Type B pancreatic cell (in vitro differentiated cells): ENCODE measurements at regions not wholly inside any gene's neighbourhood (a gene's known extent, or its start where the extent isn't known, plus 50 kb on each side); places are given as distances from the start of the nearest gene placed in this dataset.

ENCODE experiments used
- DNase-seq: peaks from one replicate; pipeline ENCODE4 v3.0.0; 2021; ENCODE audit warnings: mixed read lengths; ENCODE audit not compliant: unreplicated experiment; ENCODE audit errors: extremely low spot score
- H3K27ac Mint-ChIP-seq: 2 replicates; pipeline ENCODE4 v1.8.0; 2021; ENCODE audit warnings: mild to moderate bottlenecking, mixed read lengths
- H3K27me3 Mint-ChIP-seq: 2 replicates; pipeline ENCODE4 v1.8.0; 2021; ENCODE audit warnings: mixed read lengths
- H3K36me3 Mint-ChIP-seq: 2 replicates; pipeline ENCODE4 v1.8.0; 2021; ENCODE audit warnings: mixed read lengths
- H3K4me1 Mint-ChIP-seq: one replicate; pipeline ENCODE4 v1.8.0; 2021; ENCODE audit warnings: mixed read lengths; ENCODE audit not compliant: unreplicated experiment
- H3K4me3 Mint-ChIP-seq: 2 replicates; pipeline ENCODE4 v1.8.0; 2021; ENCODE audit warnings: mild to moderate bottlenecking, mixed read lengths
- H3K9me3 Mint-ChIP-seq: 2 replicates; pipeline ENCODE4 v1.8.0; 2021; ENCODE audit warnings: mixed read lengths
- CTCF ChIP-seq: fragments of 200-600 bp; sonication (generic); conservative IDR thresholded peaks from 2 replicates; pipeline ENCODE4 v1.5.0; 2021; ENCODE audit warnings: antibody characterized with exemption, mild to moderate bottlenecking

DNA sequence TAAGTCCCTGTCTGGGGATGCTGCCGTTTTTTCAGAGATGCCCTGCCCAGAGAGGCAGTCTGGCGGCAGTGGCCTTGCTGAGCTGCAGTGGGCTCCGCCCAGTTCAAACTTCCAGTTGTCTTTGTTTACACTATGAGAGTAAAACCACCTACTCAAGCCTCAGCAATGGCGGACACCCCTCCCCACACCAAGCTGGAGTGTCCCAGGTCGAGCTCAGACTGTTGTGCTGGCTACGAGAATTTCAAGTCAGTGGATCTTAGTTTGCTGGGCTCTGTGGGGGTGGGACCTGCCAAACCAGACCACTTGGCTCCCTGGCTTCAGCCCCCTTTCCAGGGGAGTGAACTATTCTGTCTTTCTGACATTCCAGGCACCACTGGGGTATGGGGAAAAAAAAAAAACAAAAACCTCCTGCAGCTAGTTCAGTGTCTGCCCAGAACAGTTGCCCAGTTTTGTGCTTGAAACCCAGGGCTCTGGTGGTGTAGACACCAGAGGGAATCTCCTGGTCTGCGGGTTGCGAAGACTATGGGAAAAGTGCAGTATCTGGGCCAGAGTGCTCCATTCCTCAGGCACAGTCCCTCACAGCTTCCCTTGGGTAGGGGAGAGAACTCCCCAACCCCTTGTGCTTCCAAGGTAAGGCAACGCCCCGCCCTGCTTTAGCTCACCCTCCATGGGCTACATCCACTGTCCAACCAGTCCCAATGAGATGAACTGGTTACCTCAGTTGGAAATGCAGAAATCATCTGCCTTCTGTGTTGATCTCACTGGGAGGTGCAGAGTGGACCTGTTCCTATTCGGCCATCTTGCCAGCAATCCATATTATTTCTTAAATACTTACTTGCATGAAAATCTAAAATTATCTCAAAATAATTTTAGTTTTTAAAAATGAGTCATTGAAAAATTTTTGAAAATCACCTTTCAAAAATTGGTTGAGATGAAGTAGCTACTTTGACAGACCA is 338.0 kb downstream of the OSR1 start:
- DNase-seq: no peak
- Mint-ChIP-seq H3K4me3 (no peak overlapping the region), H3K36me3 (no peaks in the 10 kb centered on the region), H3K27ac (no peak overlapping the region), H3K9me3 (peaks cover 19% of the 10 kb centered on the region), H3K4me1 (peaks cover 12% of the 10 kb centered on the region), H3K27me3 (no peaks in the 10 kb centered on the region)
- TF ChIP-seq CTCF: no peak

DNA sequence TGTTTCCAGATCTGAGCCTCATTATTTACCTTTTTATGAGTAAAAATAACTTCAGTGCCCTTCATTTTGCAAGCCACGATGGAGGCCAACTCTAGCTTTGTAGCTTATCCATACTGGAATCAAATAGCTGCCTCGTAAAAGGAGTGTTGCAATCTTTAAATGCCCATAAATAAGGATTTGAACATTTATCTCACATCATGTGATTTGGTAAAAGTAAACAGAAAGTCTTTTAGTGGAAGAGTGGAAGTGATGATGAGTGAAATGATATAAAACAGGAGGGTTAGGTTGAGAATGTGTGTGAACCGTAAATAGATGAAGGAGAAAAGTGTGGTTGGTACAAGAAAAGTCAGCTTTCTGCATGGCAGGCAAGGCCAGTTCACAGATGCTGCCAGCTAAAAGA is 348.9 kb downstream of the OSR1 start:
- no peaks in the 10 kb centered on the region for H3K4me1 Mint-ChIP-seq
- H3K9me3 Mint-ChIP-seq: peaks cover 11% of the 10 kb centered on the region
- TF ChIP-seq CTCF: no peak
- H3K27me3 Mint-ChIP-seq: no peaks in the 10 kb centered on the region
- no peak overlapping the region for H3K4me3 Mint-ChIP-seq
- no peaks in the 10 kb centered on the region for H3K36me3 Mint-ChIP-seq
- H3K27ac Mint-ChIP-seq: no peak overlapping the region
- DNase-seq: no peak

DNA sequence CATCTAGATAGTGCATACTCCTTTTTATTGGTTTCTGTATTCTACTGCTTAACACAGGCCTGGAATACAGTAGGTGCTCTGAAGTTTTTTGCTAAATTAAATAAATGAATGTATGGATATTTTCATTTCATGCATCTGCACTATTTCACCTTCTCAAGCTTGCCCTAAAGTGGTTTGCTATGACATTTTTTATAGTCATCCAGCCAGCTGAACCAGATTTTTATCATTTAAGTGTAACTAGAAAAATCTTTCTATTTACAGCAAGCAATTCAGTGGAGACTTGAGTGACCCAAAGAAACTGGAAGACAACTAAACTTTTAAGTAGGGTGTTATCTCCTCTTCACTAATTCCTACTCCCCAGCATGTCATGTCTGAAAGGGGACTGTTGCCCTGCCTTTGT is 354.9 kb downstream of the OSR1 start:
- Mint-ChIP-seq H3K27ac (no peak overlapping the region), H3K36me3 (no peaks in the 10 kb centered on the region), H3K27me3 (no peaks in the 10 kb centered on the region), H3K4me1 (peaks cover 4% of the 10 kb centered on the region), H3K4me3 (no peak overlapping the region), H3K9me3 (peaks cover 8% of the 10 kb centered on the region)
- DNase-seq: no peak
- TF ChIP-seq CTCF: no peak

DNA sequence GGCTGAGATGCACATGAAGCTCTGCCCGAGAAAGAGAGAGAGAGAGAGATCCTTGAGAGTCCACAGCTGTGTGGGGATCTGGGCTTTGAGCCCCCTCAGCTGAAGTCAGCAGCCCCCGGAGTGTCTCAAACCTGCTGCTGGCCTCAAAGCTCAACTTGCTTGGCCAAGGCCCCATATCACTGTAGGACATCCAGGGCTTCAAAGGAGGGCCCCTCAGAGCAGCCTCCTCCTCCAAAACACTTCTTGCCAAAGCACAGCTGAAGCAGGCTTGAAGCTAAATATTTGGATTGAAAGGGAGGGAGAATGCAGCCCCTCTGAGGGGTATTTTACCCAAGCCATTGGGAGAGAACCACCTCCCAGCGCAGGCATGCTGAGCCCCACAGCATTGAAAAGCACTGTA is 357.6 kb downstream of the OSR1 start:
- TF ChIP-seq CTCF: no peak
- no peak for DNase-seq
- no peaks in the 10 kb centered on the region for H3K27me3 Mint-ChIP-seq
- peaks cover 11% of the 10 kb centered on the region for H3K4me1 Mint-ChIP-seq
- no peak overlapping the region for H3K27ac Mint-ChIP-seq
- H3K9me3 Mint-ChIP-seq: peaks cover 14% of the 10 kb centered on the region
- H3K36me3 Mint-ChIP-seq: no peaks in the 10 kb centered on the region
- H3K4me3 Mint-ChIP-seq: no peak overlapping the region

DNA sequence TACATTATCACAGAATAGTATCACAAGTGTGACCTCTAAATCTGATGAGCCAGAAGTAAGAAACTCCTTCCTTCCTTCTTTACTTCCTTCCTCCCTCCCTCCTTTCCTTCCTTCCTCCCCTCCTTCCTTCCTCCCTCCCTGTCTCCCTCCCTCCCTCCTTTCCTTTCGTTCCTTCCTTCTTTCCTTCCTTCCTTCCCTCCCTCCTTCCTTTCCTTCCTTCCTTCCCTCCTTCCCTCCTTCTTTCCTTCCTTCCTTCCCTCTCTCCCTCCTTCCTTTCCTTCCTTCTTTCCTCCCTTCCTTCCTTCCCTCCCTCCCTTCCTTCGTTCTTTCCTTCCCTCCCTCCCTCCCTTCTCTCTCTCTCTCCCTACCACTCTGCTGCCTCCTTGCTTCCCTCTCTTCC is 359.2 kb downstream of the OSR1 start:
- peaks cover 11% of the 10 kb centered on the region for H3K4me1 Mint-ChIP-seq
- H3K9me3 Mint-ChIP-seq: peaks cover 12% of the 10 kb centered on the region
- H3K27me3 Mint-ChIP-seq: no peaks in the 10 kb centered on the region
- H3K4me3 Mint-ChIP-seq: no peak overlapping the region
- TF ChIP-seq CTCF: no peak
- no peaks in the 10 kb centered on the region for H3K36me3 Mint-ChIP-seq
- DNase-seq: no peak
- H3K27ac Mint-ChIP-seq: no peak overlapping the region
